Keratinocyte (primary cell): ENCODE measurements at regions not wholly inside any gene's neighbourhood (a gene's known extent, or its start where the extent isn't known, plus 50 kb on each side); places are given as distances from the start of the nearest gene placed in this dataset.

Experiments
- DNase-seq: peaks from one replicate; pipeline ENCODE4 v3.0.0-alpha.2; 2011; ENCODE audit warnings: low read depth, missing footprints, low spot score
- FAIRE-seq: peaks from 2 replicates; lab custom pipeline; 2011; peaks lifted over from hg19 to GRCh38; lab: Jason Lieb, UNC
- H2AFZ ChIP-seq: 2 replicates; pipeline ENCODE4 v1.6.0; 2012; ENCODE audit warnings: low read length, control low read depth, inconsistent platforms; ENCODE audit not compliant: control insufficient read depth
- H3K27ac ChIP-seq: 2 replicates; pipeline ENCODE4 v1.5.1; 2011; ENCODE audit warnings: low read length; ENCODE audit not compliant: control insufficient read depth, insufficient read depth
- H3K27me3 ChIP-seq: 3 replicates; pipeline ENCODE4 v1.6.0; 2011; ENCODE audit warnings: low read length; ENCODE audit not compliant: control insufficient read depth, insufficient read depth; ENCODE audit errors: extremely low read depth
- H3K36me3 ChIP-seq, 2 experiments: 2 replicates in 1 of 2; 3 replicates in 1 of 2; pipeline ENCODE4 v1.5.1; 2011; ENCODE audit warnings: low read length in 2 of 2, mild to moderate bottlenecking in 1 of 2; ENCODE audit not compliant: control insufficient read depth in 2 of 2, insufficient read depth in 2 of 2; ENCODE audit errors: extremely low read depth in 1 of 2
- H3K4me1 ChIP-seq: 3 replicates; pipeline ENCODE4 v1.5.1; 2011; ENCODE audit warnings: low read length; ENCODE audit not compliant: control insufficient read depth, insufficient read depth; ENCODE audit errors: extremely low read depth
- H3K4me2 ChIP-seq: 3 replicates; pipeline ENCODE4 v1.6.0; 2011; ENCODE audit warnings: low read depth, low read length; ENCODE audit not compliant: control insufficient read depth, insufficient read depth; ENCODE audit errors: extremely low read depth
- H3K4me3 ChIP-seq, 3 experiments: fragments of 200-600 bp in 1 of 3; sonication (generic) in 1 of 3; 2 replicates in 2 of 3; 3 replicates in 1 of 3; pipeline ENCODE4 v1.5.1; 2011 to 2016; ENCODE audit warnings: low read length in 3 of 3, mild to moderate bottlenecking in 3 of 3, control low read depth in 2 of 3, inconsistent platforms in 1 of 3, low read depth in 1 of 3, mixed read lengths in 1 of 3, mixed run types in 1 of 3, moderate library complexity in 1 of 3; ENCODE audit not compliant: control insufficient read depth in 2 of 3, insufficient read depth in 2 of 3; ENCODE audit errors: extremely low read depth in 1 of 3
- H3K79me2 ChIP-seq: 2 replicates; pipeline ENCODE4 v1.6.0; 2012; ENCODE audit warnings: low read length; ENCODE audit not compliant: control insufficient read depth, insufficient read depth
- H3K9ac ChIP-seq: 3 replicates; pipeline ENCODE4 v1.6.0; 2011; ENCODE audit warnings: low read length; ENCODE audit not compliant: control insufficient read depth, insufficient read depth; ENCODE audit errors: extremely low read depth
- H3K9me1 ChIP-seq: 3 replicates; pipeline ENCODE4 v1.6.0; 2011; ENCODE audit warnings: low read length; ENCODE audit not compliant: control insufficient read depth, insufficient read depth; ENCODE audit errors: extremely low read depth
- H3K9me3 ChIP-seq: 2 replicates; pipeline ENCODE4 v1.5.1; 2012; ENCODE audit warnings: low read depth, low read length; ENCODE audit not compliant: control insufficient read depth
- H4K20me1 ChIP-seq: 3 replicates; pipeline ENCODE4 v1.6.0; 2011; ENCODE audit warnings: low read length; ENCODE audit not compliant: control insufficient read depth, insufficient read depth; ENCODE audit errors: extremely low read depth
- EZH2 ChIP-seq: IDR thresholded peaks from one replicate; pipeline ENCODE4 v1.6.1; 2012; ENCODE audit warnings: inconsistent platforms, mild to moderate bottlenecking, low read length, moderate library complexity
- dilution Hi-C: fragments of 300-500 bp; cut with MboI; formaldehyde crosslinking; loops from one replicate; pipeline ENCODE4 v1.7.0; 2020; ENCODE audit warnings: low sequenced_read_pairs; ENCODE audit not compliant: extremely low pct_ligation_motif_present
- TF ChIP-seq, protein P1 (sequence below), 3 experiments: IDR thresholded peaks in 1 of 3; conservative IDR thresholded peaks in 1 of 3; optimal IDR thresholded peaks in 1 of 3; 2 replicates in 2 of 3; 3 replicates in 1 of 3; pipeline versions ENCODE3 to v1.5.1; 2011; ENCODE audit warnings: low read length in 3 of 3, mild to moderate bottlenecking in 3 of 3, moderate library complexity in 2 of 3, control low read depth in 1 of 3, inconsistent platforms in 1 of 3; ENCODE audit not compliant: insufficient read depth in 2 of 3; ENCODE audit errors: extremely low read depth in 1 of 3

DNA sequence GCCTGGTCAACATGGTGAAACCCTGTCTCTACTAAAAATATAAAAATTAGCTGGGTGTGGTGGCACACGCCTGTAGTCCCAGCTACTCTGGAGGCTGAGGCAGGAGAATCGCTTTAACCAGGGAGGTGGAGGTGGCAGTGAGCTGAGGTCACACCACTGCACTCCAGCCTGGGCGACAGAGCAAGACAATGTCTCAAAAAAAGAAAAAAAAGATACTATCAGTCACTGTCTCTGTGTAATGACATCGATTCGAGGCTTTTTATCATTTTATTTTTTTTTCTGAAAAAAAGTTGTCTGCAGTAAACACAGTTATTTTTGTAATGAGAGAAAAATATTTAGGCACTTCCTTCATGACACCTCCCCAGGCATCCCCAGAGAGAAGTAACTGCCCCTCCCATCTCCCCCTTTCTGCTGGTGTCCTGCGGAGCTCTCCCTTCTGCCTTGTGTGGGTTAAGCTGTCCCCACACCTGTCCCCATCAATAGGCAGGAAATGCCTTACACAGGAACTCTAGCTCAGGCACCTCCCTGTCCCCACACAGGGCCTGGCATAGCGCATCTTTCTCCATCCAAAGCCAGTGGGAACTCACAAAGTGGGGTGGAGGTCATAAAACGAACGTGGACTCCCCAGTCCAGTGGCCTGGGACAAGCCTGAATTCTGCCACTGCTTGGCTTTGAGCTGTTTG lies 132.0 kb downstream of the SYF2 start:
- TF ChIP-seq, protein P1, sequence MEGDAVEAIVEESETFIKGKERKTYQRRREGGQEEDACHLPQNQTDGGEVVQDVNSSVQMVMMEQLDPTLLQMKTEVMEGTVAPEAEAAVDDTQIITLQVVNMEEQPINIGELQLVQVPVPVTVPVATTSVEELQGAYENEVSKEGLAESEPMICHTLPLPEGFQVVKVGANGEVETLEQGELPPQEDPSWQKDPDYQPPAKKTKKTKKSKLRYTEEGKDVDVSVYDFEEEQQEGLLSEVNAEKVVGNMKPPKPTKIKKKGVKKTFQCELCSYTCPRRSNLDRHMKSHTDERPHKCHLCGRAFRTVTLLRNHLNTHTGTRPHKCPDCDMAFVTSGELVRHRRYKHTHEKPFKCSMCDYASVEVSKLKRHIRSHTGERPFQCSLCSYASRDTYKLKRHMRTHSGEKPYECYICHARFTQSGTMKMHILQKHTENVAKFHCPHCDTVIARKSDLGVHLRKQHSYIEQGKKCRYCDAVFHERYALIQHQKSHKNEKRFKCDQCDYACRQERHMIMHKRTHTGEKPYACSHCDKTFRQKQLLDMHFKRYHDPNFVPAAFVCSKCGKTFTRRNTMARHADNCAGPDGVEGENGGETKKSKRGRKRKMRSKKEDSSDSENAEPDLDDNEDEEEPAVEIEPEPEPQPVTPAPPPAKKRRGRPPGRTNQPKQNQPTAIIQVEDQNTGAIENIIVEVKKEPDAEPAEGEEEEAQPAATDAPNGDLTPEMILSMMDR (optimal IDR thresholded peaks at IDR 0.05 in 1 of 3, IDR thresholded peaks at IDR 0.05 in 1 of 3, conservative IDR thresholded peaks at IDR 0.05 in 1 of 3; ENCODE audit: extremely low read depth in 1 of 3, insufficient read depth in 2 of 3, low read length in 3 of 3), result no peak
- TF ChIP-seq EZH2, result no peak
- H3K79me2 ChIP-seq, result no peaks in the 10 kb centered on the region
- H3K36me3 ChIP-seq, result no peaks in the 10 kb centered on the region
- no peak overlapping the region for H3K4me3 ChIP-seq
- H3K27ac ChIP-seq, result no peak overlapping the region
- dilution Hi-C loops, result no loop called here
- H3K4me2 ChIP-seq, result no peak overlapping the region
- H4K20me1 ChIP-seq, result no peaks in the 10 kb centered on the region
- no peaks in the 10 kb centered on the region for H3K9me1 ChIP-seq
- FAIRE-seq, result no peak
- peaks cover 14% of the 10 kb centered on the region for H3K27me3 ChIP-seq
- no peaks in the 10 kb centered on the region for H3K4me1 ChIP-seq
- H3K9ac ChIP-seq, result no peak overlapping the region
- H2AFZ ChIP-seq, result no peak overlapping the region
- no peaks in the 10 kb centered on the region for H3K9me3 ChIP-seq
- DNase-seq, result no peak

DNA sequence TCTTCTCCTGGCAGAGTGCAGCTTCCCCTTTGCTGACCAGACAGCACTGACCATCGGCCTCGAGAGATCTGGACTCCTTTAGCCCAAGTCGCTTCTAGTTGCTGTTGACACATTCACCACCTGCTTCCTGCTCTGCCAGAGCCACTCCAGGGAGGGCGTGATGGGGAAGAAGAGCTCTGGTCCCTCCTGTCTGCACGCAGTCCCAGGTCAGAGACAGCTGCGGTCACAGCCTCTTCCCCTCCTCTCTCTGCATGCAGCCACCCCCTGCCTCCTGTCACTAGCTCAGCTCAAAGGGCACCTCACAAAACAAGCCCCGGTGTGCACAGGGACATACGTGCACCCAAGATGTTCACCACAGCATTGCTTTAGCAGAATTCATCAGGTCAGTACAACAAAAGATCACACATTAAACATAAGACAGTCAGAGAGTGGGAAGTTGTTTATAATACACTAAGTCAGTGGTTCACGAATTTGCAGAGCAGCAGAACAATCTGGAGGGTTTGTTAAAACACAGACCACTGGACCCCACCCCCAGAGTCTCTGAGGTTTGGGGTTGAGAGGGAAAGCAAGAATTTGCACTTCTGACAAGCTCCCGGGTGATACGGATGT lies 132.9 kb downstream of the SYF2 start:
- H2AFZ ChIP-seq, result no peak overlapping the region
- no peaks in the 10 kb centered on the region for H3K36me3 ChIP-seq
- no peaks in the 10 kb centered on the region for H3K79me2 ChIP-seq
- no peaks in the 10 kb centered on the region for H3K9me3 ChIP-seq
- no peak overlapping the region for H3K4me3 ChIP-seq
- FAIRE-seq, result no peak
- H3K27ac ChIP-seq, result no peak overlapping the region
- no peak overlapping the region for H3K4me2 ChIP-seq
- no peak overlapping the region for H3K9ac ChIP-seq
- no peak for DNase-seq
- dilution Hi-C loops, result no loop called here
- H3K4me1 ChIP-seq, result no peaks in the 10 kb centered on the region
- TF ChIP-seq, protein P1 (optimal IDR thresholded peaks at IDR 0.05 in 1 of 3, IDR thresholded peaks at IDR 0.05 in 1 of 3, conservative IDR thresholded peaks at IDR 0.05 in 1 of 3; ENCODE audit: extremely low read depth in 1 of 3, insufficient read depth in 2 of 3, low read length in 3 of 3), result no peak
- TF ChIP-seq EZH2, result no peak
- peaks cover 14% of the 10 kb centered on the region for H3K27me3 ChIP-seq
- no peaks in the 10 kb centered on the region for H4K20me1 ChIP-seq
- no peaks in the 10 kb centered on the region for H3K9me1 ChIP-seq
